Loucy (cell line): ENCODE measurements at regions not wholly inside any gene's neighbourhood (a gene's known extent, or its start where the extent isn't known, plus 50 kb on each side); places are given as distances from the start of the nearest gene placed in this dataset.

ENCODE experiments used
- H2AFZ ChIP-seq: fragments of 200-600 bp; sonication (generic); 2 replicates; pipeline ENCODE4 v1.6.0; 2016; ENCODE audit warnings: antibody characterized with exemption, mild to moderate bottlenecking, low read length, moderate library complexity
- H3F3A ChIP-seq: fragments of 200-600 bp; 2 replicates; pipeline ENCODE4 v1.6.0; 2016; ENCODE audit warnings: antibody characterized with exemption, low read depth, mild to moderate bottlenecking
- H3K27me3 ChIP-seq: fragments of 200-600 bp; sonication (generic); 2 replicates; pipeline ENCODE4 v1.6.1; 2014; ENCODE audit warnings: low read length, mild to moderate bottlenecking; ENCODE audit not compliant: insufficient read depth, poor library complexity, severe bottlenecking
- H3K36me3 ChIP-seq: fragments of 200-600 bp; sonication (generic); 2 replicates; pipeline ENCODE4 v1.6.1; 2016; ENCODE audit warnings: low read length; ENCODE audit not compliant: insufficient read depth
- H3K4me1 ChIP-seq: fragments of 200-600 bp; sonication (generic); 2 replicates; pipeline ENCODE4 v1.5.1; 2014; ENCODE audit warnings: low read length, mild to moderate bottlenecking; ENCODE audit not compliant: insufficient read depth, poor library complexity, severe bottlenecking
- H3K4me2 ChIP-seq: fragments of 200-600 bp; sonication (generic); 2 replicates; pipeline ENCODE4 v1.6.0; 2014; ENCODE audit warnings: antibody characterized with exemption, low read length, low read depth, mild to moderate bottlenecking; ENCODE audit not compliant: poor library complexity, severe bottlenecking
- H3K4me3 ChIP-seq: fragments of 200-600 bp; sonication (generic); 2 replicates; pipeline ENCODE4 v1.5.1; 2014; ENCODE audit warnings: low read length, mild to moderate bottlenecking, mixed read lengths; ENCODE audit not compliant: poor library complexity, severe bottlenecking
- H3K79me2 ChIP-seq: fragments of 200-600 bp; sonication (generic); 2 replicates; pipeline ENCODE4 v1.6.1; 2014; ENCODE audit warnings: low read length; ENCODE audit not compliant: insufficient read depth
- H3K9ac ChIP-seq: fragments of 200-600 bp; sonication (generic); 2 replicates; pipeline ENCODE4 v1.6.0; 2014; ENCODE audit warnings: mild to moderate bottlenecking, low read depth, low read length, moderate library complexity; ENCODE audit not compliant: poor library complexity, severe bottlenecking
- H3K9me2 ChIP-seq: fragments of 200-600 bp; sonication (generic); replicated peaks from 2 replicates; pipeline ENCODE4 v1.6.1; 2016; ENCODE audit warnings: low read depth, low read length, mixed read lengths
- H3K9me3 ChIP-seq: fragments of 200-600 bp; sonication (generic); 2 replicates; pipeline ENCODE4 v1.6.1; 2014; ENCODE audit warnings: mild to moderate bottlenecking, antibody characterized with exemption, low read length, low read depth; ENCODE audit not compliant: insufficient read depth
- H4K20me1 ChIP-seq: fragments of 200-600 bp; sonication (generic); 2 replicates; pipeline ENCODE4 v1.6.0; 2014; ENCODE audit warnings: antibody characterized with exemption, low read length, mild to moderate bottlenecking; ENCODE audit not compliant: insufficient read depth, poor library complexity, severe bottlenecking
- CTCF ChIP-seq: fragments of 200-600 bp; sonication (generic); conservative IDR thresholded peaks from 2 replicates; pipeline ENCODE4 v1.5.1; 2014; ENCODE audit warnings: mild to moderate bottlenecking, antibody characterized with exemption, low read length
- EZH2phosphoT487 ChIP-seq: fragments of 200-600 bp; IDR thresholded peaks from 2 replicates; pipeline ENCODE4 v1.6.1; 2018; ENCODE audit warnings: antibody characterized with exemption, mild to moderate bottlenecking, moderate library complexity, borderline replicate concordance

- Histone ChIP-seq H3K4me1 (no peaks in the 10 kb centered on the region), H2AFZ (no peak overlapping the region), H3K27me3 (no peaks in the 10 kb centered on the region), H4K20me1 (no peaks in the 10 kb centered on the region), H3K36me3 (no peaks in the 10 kb centered on the region), H3K9me2 (no peaks in the 10 kb centered on the region), H3K9me3 (no peaks in the 10 kb centered on the region; the same call in 1 of the 2 replicates), H3K4me2 (no peak overlapping the region), H3K79me2 (no peaks in the 10 kb centered on the region), H3K4me3 (no peak overlapping the region), H3F3A (no peaks in the 10 kb centered on the region), H3K9ac (no peak overlapping the region)
- TF ChIP-seq EZH2phosphoT487 = no peak
- no peak for TF ChIP-seq CTCF
Measured at GRCh38 chr18:60996822-60997221, 336.4 kb upstream of the CDH20 start.

GRCh38 chr18:61001138-61001537 is 332.1 kb upstream of the CDH20 start:
- Histone ChIP-seq H3K4me2 (no peak overlapping the region), H3K4me1 (no peaks in the 10 kb centered on the region), H3K36me3 (no peaks in the 10 kb centered on the region), H3K9me3 (no peaks in the 10 kb centered on the region; the same call in 1 of the 2 replicates), H4K20me1 (no peaks in the 10 kb centered on the region), H3K9me2 (no peaks in the 10 kb centered on the region), H3F3A (no peaks in the 10 kb centered on the region), H3K79me2 (no peaks in the 10 kb centered on the region), H3K27me3 (no peaks in the 10 kb centered on the region), H2AFZ (no peak overlapping the region), H3K9ac (no peak overlapping the region), H3K4me3 (no peak overlapping the region)
- TF ChIP-seq CTCF (no peak), EZH2phosphoT487 (no peak)

DNA sequence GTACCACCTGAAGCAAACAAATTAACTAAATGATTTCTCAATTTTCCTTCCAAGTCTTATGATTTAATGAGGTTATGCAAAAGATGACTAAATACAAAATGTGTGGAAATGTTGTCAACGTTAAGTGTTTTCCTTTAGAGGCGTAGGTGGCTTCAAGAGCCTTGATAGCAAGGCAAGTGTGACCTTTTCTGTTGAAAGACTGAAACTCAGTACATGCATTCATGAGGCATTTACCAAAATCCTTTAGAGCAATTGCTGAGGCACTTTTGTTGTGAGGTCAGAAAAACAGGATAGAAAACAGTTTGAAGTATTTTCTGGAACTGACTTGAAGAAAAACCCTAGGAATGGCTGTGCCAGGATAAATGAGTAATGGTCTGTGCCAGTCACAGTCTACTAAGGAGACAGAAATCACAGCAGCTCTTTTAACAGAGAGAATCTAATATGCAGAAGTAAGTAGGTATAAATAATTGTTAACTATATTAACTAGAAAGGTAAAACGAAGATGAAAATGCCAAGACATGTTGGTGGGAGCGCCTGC is 326.5 kb upstream of the CDH20 start:
- no peak for TF ChIP-seq CTCF
- TF ChIP-seq EZH2phosphoT487 = no peak
- Histone ChIP-seq H3K9me3 (no peaks in the 10 kb centered on the region), H4K20me1 (no peaks in the 10 kb centered on the region), H2AFZ (no peak overlapping the region), H3K9me2 (no peaks in the 10 kb centered on the region), H3K9ac (no peak overlapping the region), H3K36me3 (no peaks in the 10 kb centered on the region), H3K4me3 (no peak overlapping the region), H3K4me2 (no peak overlapping the region), H3F3A (no peaks in the 10 kb centered on the region), H3K27me3 (no peaks in the 10 kb centered on the region), H3K79me2 (no peaks in the 10 kb centered on the region), H3K4me1 (no peaks in the 10 kb centered on the region)
